PC-3 (cell line): ENCODE measurements at regions not wholly inside any gene's neighbourhood (a gene's known extent, or its start where the extent isn't known, plus 50 kb on each side); places are given as distances from the start of the nearest gene placed in this dataset.

Experiments used
- ATAC-seq: fragments of 200-7000 bp; cut with Tn5 transposase; 2 replicates; pipeline ENCODE4 v1.9.1; 2020; ENCODE audit warnings: mild to moderate bottlenecking, moderate library complexity
- BruUV-seq: library from RNA; stranded (reverse); fragments of 400-500 nt; replicated peaks from 2 replicates; lab custom pipeline; 2021; lab: Mats Ljungman, UMichigan
- CTCF ChIA-PET: fragments of 300-600 bp; sonication (Branson Sonifier 250); formaldehyde crosslinking; loops from one replicate; lab custom pipeline; 2022; ENCODE audit warnings: antibody characterized with exemption; lab: Charles Lee
- POLR2A ChIA-PET: fragments of 300-600 bp; sonication (Branson Sonifier 250); formaldehyde crosslinking; loops from one replicate; lab custom pipeline; 2022; ENCODE audit warnings: antibody characterized with exemption; ENCODE audit not compliant: unreplicated experiment; lab: Charles Lee
- DNase-seq: peaks from one replicate; pipeline ENCODE4 v3.0.0-alpha.2; 2015
- H2AFZ ChIP-seq: fragments of 300-600 bp; sonication (generic); 2 replicates; pipeline ENCODE4 v1.6.0; 2016; ENCODE audit warnings: antibody characterized with exemption, low read length
- H3F3A ChIP-seq: fragments of 300-600 bp; sonication (generic); one replicate; pipeline ENCODE4 v1.6.0; 2017; ENCODE audit warnings: antibody characterized with exemption, low read length, control low read depth, mild to moderate bottlenecking; ENCODE audit not compliant: unreplicated experiment
- H3K27ac ChIP-seq: fragments of 300-600 bp; sonication (generic); 2 replicates; pipeline ENCODE4 v1.5.1; 2016; ENCODE audit warnings: mild to moderate bottlenecking, low read length
- H3K27me3 ChIP-seq: fragments of 300-600 bp; sonication (generic); 2 replicates; pipeline ENCODE4 v1.6.1; 2016; ENCODE audit warnings: low read length, mixed read lengths
- H3K36me3 ChIP-seq: fragments of 300-600 bp; sonication (generic); 2 replicates; pipeline ENCODE4 v1.6.1; 2016; ENCODE audit warnings: low read depth, mixed run types, low read length, mixed read lengths
- H3K4me1 ChIP-seq: fragments of 300-600 bp; sonication (generic); 2 replicates; pipeline ENCODE4 v1.5.1; 2016; ENCODE audit warnings: low read length; ENCODE audit not compliant: insufficient read depth
- H3K4me2 ChIP-seq: fragments of 300-600 bp; sonication (generic); 2 replicates; pipeline ENCODE4 v1.6.0; 2016; ENCODE audit warnings: low read length
- H3K4me3 ChIP-seq: fragments of 300-600 bp; sonication (generic); 2 replicates; pipeline ENCODE4 v1.5.1; 2016; ENCODE audit warnings: mild to moderate bottlenecking, low read length, mixed read lengths
- H3K79me2 ChIP-seq: fragments of 300-600 bp; sonication (generic); 2 replicates; pipeline ENCODE4 v1.6.1; 2017; ENCODE audit warnings: low read length, mixed read lengths
- H3K9ac ChIP-seq: fragments of 300-600 bp; sonication (generic); 2 replicates; pipeline ENCODE4 v1.6.0; 2016; ENCODE audit warnings: mild to moderate bottlenecking, low read length
- H3K9me2 ChIP-seq: fragments of 300-600 bp; sonication (generic); replicated peaks from 2 replicates; pipeline ENCODE4 v1.6.1; 2016; ENCODE audit warnings: mixed run types, low read length, mixed read lengths
- H3K9me3 ChIP-seq: fragments of 300-600 bp; sonication (generic); 2 replicates; pipeline ENCODE4 v1.6.1; 2016; ENCODE audit warnings: low read length, mixed read lengths
- H4K20me1 ChIP-seq: fragments of 300-600 bp; sonication (generic); 2 replicates; pipeline ENCODE4 v1.6.1; 2016; ENCODE audit warnings: low read length, mixed read lengths
- CTCF ChIP-seq: fragments of 300-600 bp; sonication (generic); conservative IDR thresholded peaks from 2 replicates; pipeline ENCODE4 v1.5.1; 2017; ENCODE audit warnings: antibody characterized with exemption, low read depth, mild to moderate bottlenecking, low read length
- EZH2 ChIP-seq: fragments of 300-600 bp; sonication (generic); IDR thresholded peaks from one replicate; pipeline ENCODE4 v1.6.1; 2017; ENCODE audit warnings: antibody characterized with exemption, mild to moderate bottlenecking, low read length; ENCODE audit not compliant: unreplicated experiment
- EZH2phosphoT487 ChIP-seq: fragments of 300-600 bp; sonication (generic); IDR thresholded peaks from 2 replicates; pipeline ENCODE4 v1.6.1; 2018; ENCODE audit warnings: mild to moderate bottlenecking, antibody characterized with exemption, low read length, borderline replicate concordance
- intact Hi-C: fragments of 100-400 bp; cut with micrococcal nuclease; formaldehyde crosslinking; loops from 2 replicates; pipeline ENCODE4 v1.9.0; 2023

- intact Hi-C loops, result no loop called here
- H3K4me2 ChIP-seq, result no peak overlapping the region
- no peaks in the 10 kb centered on the region for H3K9me2 ChIP-seq
- DNase-seq (peak; percentile 65), ATAC-seq (peak; percentile 90)
- H3K9ac ChIP-seq, result no peak overlapping the region
- H3K27me3 ChIP-seq, result no peaks in the 10 kb centered on the region
- H3K36me3 ChIP-seq, result no peaks in the 10 kb centered on the region
- no peaks in the 10 kb centered on the region; the same call in 1 of the 2 replicates for H3K4me1 ChIP-seq
- no peaks in the 10 kb centered on the region for H3K79me2 ChIP-seq
- H4K20me1 ChIP-seq, result no peaks in the 10 kb centered on the region
- ChIA-PET CTCF (no interaction called here), POLR2A (no interaction called here)
- no peak overlapping the region for H3K4me3 ChIP-seq
- BruUV-seq, result no TSS peak
- no peaks in the 10 kb centered on the region for H3K9me3 ChIP-seq
- no peak overlapping the region for H2AFZ ChIP-seq
- TF ChIP-seq EZH2phosphoT487 (no peak), EZH2 (no peak), CTCF (no peak)
- H3F3A ChIP-seq, result no peaks in the 10 kb centered on the region
- no peak overlapping the region for H3K27ac ChIP-seq
These were observed 624.7 kb upstream of the NOX3 start for GRCh38 chr6:156080371-156080770.

- BruUV-seq, result no TSS peak
- Histone ChIP-seq H4K20me1 (no peaks in the 10 kb centered on the region), H3K79me2 (no peaks in the 10 kb centered on the region), H3K9me2 (no peaks in the 10 kb centered on the region), H3K4me3 (no peak overlapping the region), H3K9me3 (no peaks in the 10 kb centered on the region), H3K4me2 (no peak overlapping the region), H3K9ac (no peak overlapping the region), H3F3A (no peaks in the 10 kb centered on the region), H3K27me3 (no peaks in the 10 kb centered on the region), H3K4me1 (0 out of 2 replicates have a peak, but pooled peaks cover 4% of the 10 kb centered on the region), H3K36me3 (no peaks in the 10 kb centered on the region), H2AFZ (no peak overlapping the region), H3K27ac (no peak overlapping the region)
- intact Hi-C loops, result no loop called here
- ChIA-PET CTCF (no interaction called here), POLR2A (no interaction called here)
- ATAC-seq, result no peak
- no peak for DNase-seq
- no peak for TF ChIP-seq CTCF
- no peak for TF ChIP-seq EZH2phosphoT487
- TF ChIP-seq EZH2, result no peak
These were observed 613.2 kb upstream of the NOX3 start for GRCh38 chr6:156068881-156069280.

GRCh38 chr6:156065849-156066248, 610.2 kb upstream of the NOX3 start:
- H3K4me2 ChIP-seq, result no peak overlapping the region
- no peaks in the 10 kb centered on the region for H3K36me3 ChIP-seq
- H3K4me3 ChIP-seq, result no peak overlapping the region
- TF ChIP-seq EZH2phosphoT487 (no peak), EZH2 (no peak), CTCF (no peak)
- no peaks in the 10 kb centered on the region for H3K27me3 ChIP-seq
- POLR2A ChIA-PET, result no interaction called here
- H3K27ac ChIP-seq, result no peak overlapping the region
- intact Hi-C loops, result no loop called here
- ATAC-seq (peak; percentile 40; the same call in 1 of the 2 replicates), DNase-seq (peak; percentile 37)
- H2AFZ ChIP-seq, result no peak overlapping the region
- no peaks in the 10 kb centered on the region for H3F3A ChIP-seq
- CTCF ChIA-PET, result no interaction called here
- no peaks in the 10 kb centered on the region for H3K79me2 ChIP-seq
- no peaks in the 10 kb centered on the region for H3K9me3 ChIP-seq
- no TSS peak for BruUV-seq
- 0 out of 2 replicates have a peak, but pooled peaks cover 4% of the 10 kb centered on the region for H3K4me1 ChIP-seq
- H3K9me2 ChIP-seq, result no peaks in the 10 kb centered on the region
- no peaks in the 10 kb centered on the region for H4K20me1 ChIP-seq
- no peak overlapping the region for H3K9ac ChIP-seq
